ENCODE measurements at regions not wholly inside any gene's neighbourhood (a gene's known extent, or its start where the extent isn't known, plus 50 kb on each side); places are given as distances from the start of the nearest gene placed in this dataset.
A peak's percentile ranks its signal among the peaks of the same experiment; 100 is the strongest.

- DNase-seq = no peak
Measured at GRCh38 chr1:175864625-175865024, 121.2 kb upstream of the TNR start.

GRCh38 chr1:175864183-175864582 is 120.8 kb upstream of the TNR start:
- no peak for DNase-seq

GRCh38 chr1:175863299-175864050 is 120.1 kb upstream of the TNR start:
- DNase-seq = no peak

- no peak for DNase-seq
Measured at GRCh38 chr1:175862408-175862807, 119.0 kb upstream of the TNR start.

- DNase-seq = no peak
Measured at GRCh38 chr1:175861626-175862367, 118.4 kb upstream of the TNR start.

- no peak for DNase-seq
Measured at GRCh38 chr1:175857756-175858155, 114.4 kb upstream of the TNR start.

GRCh38 chr1:175853681-175854080 is 110.3 kb upstream of the TNR start:
- DNase-seq = no peak

GRCh38 chr1:175851749-175852148 is 108.4 kb upstream of the TNR start:
- DNase-seq = no peak

GRCh38 chr1:175848329-175848728 is 104.9 kb upstream of the TNR start:
- no peak for DNase-seq

- DNase-seq = no peak
Measured at GRCh38 chr1:175845985-175846384, 102.6 kb upstream of the TNR start.

GRCh38 chr1:175845338-175845737 is 101.9 kb upstream of the TNR start:
- no peak for DNase-seq

- no peak for DNase-seq
Measured at GRCh38 chr1:175844877-175845276, 101.5 kb upstream of the TNR start.

GRCh38 chr1:175842550-175842949 is 99.2 kb upstream of the TNR start:
- DNase-seq = no peak

- DNase-seq = peak; percentile 33
Measured at GRCh38 chr1:175841738-175842187, 98.4 kb upstream of the TNR start.

GRCh38 chr1:175840787-175841186 is 97.4 kb upstream of the TNR start:
- DNase-seq = no peak

- DNase-seq = peak; percentile 16
Measured at GRCh38 chr1:175839779-175840669, 96.6 kb upstream of the TNR start.

- DNase-seq = no peak
Measured at GRCh38 chr1:175834597-175834996, 91.2 kb upstream of the TNR start.

GRCh38 chr1:175833951-175834350 is 90.6 kb upstream of the TNR start:
- no peak for DNase-seq

GRCh38 chr1:175833502-175833901 is 90.1 kb upstream of the TNR start:
- DNase-seq = no peak

GRCh38 chr1:175830500-175830899 is 87.1 kb upstream of the TNR start:
- DNase-seq = no peak

- no peak for DNase-seq
Measured at GRCh38 chr1:175829845-175830244, 86.5 kb upstream of the TNR start.

- DNase-seq = no peak
Measured at GRCh38 chr1:175826705-175827104, 83.3 kb upstream of the TNR start.

GRCh38 chr1:175824079-175824478 is 80.7 kb upstream of the TNR start:
- no peak for DNase-seq

Measured in NCI-H2107 (cell line).